ENCODE measurements at regions not wholly inside any gene's neighbourhood (a gene's known extent, or its start where the extent isn't known, plus 50 kb on each side); places are given as distances from the start of the nearest gene placed in this dataset.
A peak's percentile ranks its signal among the peaks of the same experiment; 100 is the strongest.

DNA sequence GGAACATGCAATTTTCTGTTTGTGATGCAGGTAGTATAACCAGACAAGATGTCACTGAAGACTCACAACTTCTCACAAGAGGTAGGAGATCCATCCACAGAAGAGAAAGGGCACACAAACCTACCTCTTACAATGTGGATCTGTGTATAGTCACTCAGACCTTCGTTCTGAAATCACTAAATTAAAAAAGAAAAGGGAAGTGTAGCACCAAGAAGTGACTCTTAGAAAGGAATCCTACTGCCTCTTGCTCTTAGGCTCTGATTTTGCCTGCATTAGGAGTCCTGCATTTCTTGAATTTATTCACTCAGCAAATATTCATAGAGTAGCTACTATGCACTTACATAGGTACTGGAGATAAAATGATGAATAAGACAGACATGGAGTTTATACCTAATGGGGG lies 347.6 kb downstream of the BMP4 start:
- BruUV-seq (replicated peaks): TSS peak; percentile 58
- DNase-seq: no peak
- Histone ChIP-seq H3K9me3 (ENCODE audit: low read length) (no peaks in the 10 kb centered on the region), H3K36me3 (ENCODE audit: low read depth, low read length) (no peaks in the 10 kb centered on the region), H3K27me3 (ENCODE audit: low read length) (no peaks in the 10 kb centered on the region), H3K4me1 (ENCODE audit: insufficient read depth, low read length) (peaks cover 25% of the 10 kb centered on the region), H3F3A (ENCODE audit: low read length, unreplicated experiment) (no peaks in the 10 kb centered on the region), H2AFZ (ENCODE audit: low read length) (peak overlapping the region; percentile 66; the same call in 1 of the 2 replicates), H3K4me3 (ENCODE audit: low read length) (no peak overlapping the region), H3K9ac (ENCODE audit: low read length) (no peak overlapping the region), H3K79me2 (ENCODE audit: low read length) (no peaks in the 10 kb centered on the region), H4K20me1 (ENCODE audit: low read length) (no peaks in the 10 kb centered on the region), H3K4me2 (ENCODE audit: low read length) (peak overlapping the region; percentile 44; the same call in 1 of the 2 replicates), H3K27ac (ENCODE audit: low read length) (peak overlapping the region; percentile 12; the same call in 1 of the 2 replicates), H3K9me2 (replicated peaks; ENCODE audit: low read length) (no peaks in the 10 kb centered on the region)
- intact Hi-C loops (cut with micrococcal nuclease): loop anchor here (5.0 kb wide), 1 partner anchor 72 kb away; no protein-coding TSS in a partner anchor
- ChIA-PET POLR2A (ENCODE audit: unreplicated experiment) (interaction anchor here (0.6 kb wide), 1 partner anchor 517 kb away, joined by 3 read pairs; no protein-coding TSS in a partner anchor), CTCF (no interaction called here)
- TF ChIP-seq EZH2phosphoT487 (IDR thresholded peaks at IDR 0.05; ENCODE audit: borderline replicate concordance, low read length) (no peak), CTCF (conservative IDR thresholded peaks at IDR 0.05; ENCODE audit: low read depth, low read length) (no peak), EZH2 (IDR thresholded peaks at IDR 0.05; ENCODE audit: low read length, unreplicated experiment) (no peak)
- ATAC-seq: no peak

DNA sequence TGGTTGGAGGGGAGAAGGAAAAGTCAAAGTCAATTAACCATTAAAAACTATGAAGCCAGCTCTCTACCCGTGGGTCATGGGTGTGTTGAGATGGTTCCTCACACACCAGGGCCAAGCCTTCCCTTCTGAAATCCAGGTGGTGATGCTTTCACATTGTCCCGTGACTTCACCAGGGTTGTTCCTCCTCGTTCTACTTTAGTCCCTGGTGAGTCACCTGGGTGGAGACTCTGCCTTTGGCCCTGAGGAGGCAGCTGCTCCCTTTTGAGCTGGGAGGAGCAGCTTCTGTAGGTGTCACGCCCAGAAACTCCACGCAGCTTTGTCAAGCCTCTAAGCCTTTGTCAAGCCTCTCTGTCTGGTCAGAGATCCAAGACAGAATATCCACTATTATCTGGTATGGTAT lies 348.3 kb downstream of the BMP4 start:
- intact Hi-C loops (cut with micrococcal nuclease): loop anchor here (5.0 kb wide), 1 partner anchor 71 kb away; no protein-coding TSS in a partner anchor
- Histone ChIP-seq H3K4me1 (ENCODE audit: insufficient read depth, low read length) (peaks cover 20% of the 10 kb centered on the region), H3K9ac (ENCODE audit: low read length) (no peak overlapping the region), H3F3A (ENCODE audit: low read length, unreplicated experiment) (no peaks in the 10 kb centered on the region), H2AFZ (ENCODE audit: low read length) (peak overlapping the region; percentile 66), H3K36me3 (ENCODE audit: low read depth, low read length) (no peaks in the 10 kb centered on the region), H3K27me3 (ENCODE audit: low read length) (no peaks in the 10 kb centered on the region), H3K9me2 (replicated peaks; ENCODE audit: low read length) (no peaks in the 10 kb centered on the region), H3K4me2 (ENCODE audit: low read length) (peak overlapping the region; percentile 44), H4K20me1 (ENCODE audit: low read length) (no peaks in the 10 kb centered on the region), H3K79me2 (ENCODE audit: low read length) (no peaks in the 10 kb centered on the region), H3K27ac (ENCODE audit: low read length) (0 out of 2 replicates have a peak overlapping the region, but pooled peaks have one; percentile 9), H3K4me3 (ENCODE audit: low read length) (no peak overlapping the region), H3K9me3 (ENCODE audit: low read length) (no peaks in the 10 kb centered on the region)
- TF ChIP-seq EZH2phosphoT487 (IDR thresholded peaks at IDR 0.05; ENCODE audit: borderline replicate concordance, low read length) (no peak), CTCF (conservative IDR thresholded peaks at IDR 0.05; ENCODE audit: low read depth, low read length) (no peak), EZH2 (IDR thresholded peaks at IDR 0.05; ENCODE audit: low read length, unreplicated experiment) (no peak)
- ATAC-seq: peak; percentile 100
- BruUV-seq (replicated peaks): no TSS peak
- peak; percentile 88 for DNase-seq
- POLR2A ChIA-PET (ENCODE audit: unreplicated experiment): interaction anchor here (0.6 kb wide), 1 partner anchor 516 kb away, joined by 3 read pairs; no protein-coding TSS in a partner anchor
- CTCF ChIA-PET: no interaction called here

DNA sequence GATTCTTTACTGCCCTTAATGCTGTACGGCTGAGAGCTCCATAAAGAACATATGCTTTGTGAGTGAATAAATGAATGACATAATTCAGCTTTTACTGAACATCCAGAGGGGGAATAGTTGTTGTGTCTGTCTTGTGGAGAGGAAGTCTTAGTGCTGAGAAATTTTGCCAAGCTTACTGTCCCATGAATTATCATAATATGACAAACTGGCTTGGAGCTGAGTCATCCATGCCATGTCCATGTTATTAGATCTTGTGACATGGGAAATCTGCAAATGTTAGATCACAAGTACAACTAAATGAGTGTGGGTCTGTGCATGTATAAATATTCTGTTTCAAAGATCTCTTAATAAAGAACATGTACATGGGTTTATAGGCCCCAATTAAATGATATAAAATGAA lies 350.4 kb downstream of the BMP4 start:
- no peaks in the 10 kb centered on the region for H3K79me2 ChIP-seq (ENCODE audit: low read length)
- no peaks in the 10 kb centered on the region for H3K9me3 ChIP-seq (ENCODE audit: low read length)
- DNase-seq: peak; percentile 32
- TF ChIP-seq CTCF (conservative IDR thresholded peaks at IDR 0.05; ENCODE audit: low read depth, low read length): no peak
- no peak overlapping the region for H2AFZ ChIP-seq (ENCODE audit: low read length)
- H3K4me1 ChIP-seq (ENCODE audit: insufficient read depth, low read length): peaks cover 15% of the 10 kb centered on the region
- CTCF ChIA-PET: no interaction called here
- intact Hi-C loops (cut with micrococcal nuclease): loop anchor here (5.0 kb wide), 1 partner anchor 69 kb away; no protein-coding TSS in a partner anchor
- no peaks in the 10 kb centered on the region for H3K27me3 ChIP-seq (ENCODE audit: low read length)
- H3K27ac ChIP-seq (ENCODE audit: low read length): no peak overlapping the region
- H3K36me3 ChIP-seq (ENCODE audit: low read depth, low read length): no peaks in the 10 kb centered on the region
- H3K9ac ChIP-seq (ENCODE audit: low read length): no peak overlapping the region
- no peaks in the 10 kb centered on the region for H3F3A ChIP-seq (ENCODE audit: low read length, unreplicated experiment)
- POLR2A ChIA-PET (ENCODE audit: unreplicated experiment): no interaction called here
- no peak overlapping the region for H3K4me3 ChIP-seq (ENCODE audit: low read length)
- ATAC-seq: no peak
- H3K4me2 ChIP-seq (ENCODE audit: low read length): no peak overlapping the region
- H3K9me2 ChIP-seq (replicated peaks; ENCODE audit: low read length): no peaks in the 10 kb centered on the region
- H4K20me1 ChIP-seq (ENCODE audit: low read length): no peaks in the 10 kb centered on the region
- BruUV-seq (replicated peaks): no TSS peak

Data from PC-3 (cell line).